ENCODE measurements at regions not wholly inside any gene's neighbourhood (a gene's known extent, or its start where the extent isn't known, plus 50 kb on each side); places are given as distances from the start of the nearest gene placed in this dataset.

DNA sequence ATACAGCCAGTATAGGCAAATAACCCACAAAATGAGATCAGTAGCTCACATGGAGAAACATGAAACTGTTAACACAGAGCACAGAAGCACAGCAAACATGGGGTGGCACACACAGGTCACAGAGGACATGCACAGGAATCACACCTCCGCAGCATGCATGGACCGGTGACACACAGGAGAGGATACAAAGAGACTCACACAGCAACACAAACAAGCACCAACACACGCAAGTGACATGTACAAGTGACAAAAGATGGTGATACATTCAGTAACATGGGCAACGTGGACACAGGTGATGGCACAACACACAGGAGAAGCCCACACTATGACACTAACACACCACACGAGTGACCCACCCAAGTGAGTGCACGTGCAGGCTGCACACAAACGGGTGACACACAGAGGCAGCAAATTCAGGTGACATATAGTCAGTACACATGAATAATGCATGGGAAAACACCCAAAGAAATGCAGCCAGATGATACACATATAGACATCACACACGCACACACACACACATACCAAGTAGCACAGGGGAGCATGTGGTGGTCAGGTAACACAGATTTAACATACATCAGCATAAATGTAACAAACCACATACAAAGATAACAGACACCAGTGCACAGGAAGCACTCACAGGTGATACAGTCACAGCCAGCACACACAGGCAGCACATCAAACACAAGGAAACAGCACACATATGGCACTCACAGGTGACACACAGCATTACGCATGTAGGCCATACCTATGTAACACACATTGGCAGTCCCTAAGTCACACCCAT is 216.0 kb upstream of the SFSWAP start (continued):
- TF ChIP-seq EZH2 (IDR thresholded peaks at IDR 0.05; ENCODE audit: low read depth, low read length, severe bottlenecking) (no peak), PHF8 (conservative IDR thresholded peaks at IDR 0.05; ENCODE audit: low read depth, low read length) (no peak), EGR1 (IDR thresholded peaks at IDR 0.05; ENCODE audit: borderline replicate concordance, low read depth, low read length) (no peak), KDM5A (IDR thresholded peaks at IDR 0.05; ENCODE audit: low read length) (no peak)

Data from H1 (cell line).